ENCODE measurements at regions not wholly inside any gene's neighbourhood (a gene's known extent, or its start where the extent isn't known, plus 50 kb on each side); places are given as distances from the start of the nearest gene placed in this dataset.

DNA sequence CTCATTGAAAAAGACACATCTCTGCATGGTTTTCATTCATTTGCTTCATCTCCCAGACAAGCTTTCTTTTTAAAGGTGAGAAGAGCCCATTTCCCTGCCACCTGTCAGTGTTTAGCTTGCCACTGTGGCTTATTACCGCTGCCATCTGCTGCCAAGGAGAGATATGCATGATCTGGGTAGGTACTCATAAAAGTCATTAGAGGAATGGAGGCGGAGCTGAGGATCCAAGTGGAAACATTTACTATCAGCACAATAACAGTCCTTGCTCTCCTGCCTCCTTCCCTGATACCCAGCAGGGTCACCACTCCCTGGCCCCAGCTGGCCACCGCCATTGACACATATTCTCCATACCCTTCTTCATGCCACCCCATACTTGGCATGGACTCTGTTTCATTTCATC is 390.4 kb downstream of the TSN start:
- no peak for FAIRE-seq
- no peak for DNase-seq (ENCODE audit: insufficient read length, low spot score)

DNA sequence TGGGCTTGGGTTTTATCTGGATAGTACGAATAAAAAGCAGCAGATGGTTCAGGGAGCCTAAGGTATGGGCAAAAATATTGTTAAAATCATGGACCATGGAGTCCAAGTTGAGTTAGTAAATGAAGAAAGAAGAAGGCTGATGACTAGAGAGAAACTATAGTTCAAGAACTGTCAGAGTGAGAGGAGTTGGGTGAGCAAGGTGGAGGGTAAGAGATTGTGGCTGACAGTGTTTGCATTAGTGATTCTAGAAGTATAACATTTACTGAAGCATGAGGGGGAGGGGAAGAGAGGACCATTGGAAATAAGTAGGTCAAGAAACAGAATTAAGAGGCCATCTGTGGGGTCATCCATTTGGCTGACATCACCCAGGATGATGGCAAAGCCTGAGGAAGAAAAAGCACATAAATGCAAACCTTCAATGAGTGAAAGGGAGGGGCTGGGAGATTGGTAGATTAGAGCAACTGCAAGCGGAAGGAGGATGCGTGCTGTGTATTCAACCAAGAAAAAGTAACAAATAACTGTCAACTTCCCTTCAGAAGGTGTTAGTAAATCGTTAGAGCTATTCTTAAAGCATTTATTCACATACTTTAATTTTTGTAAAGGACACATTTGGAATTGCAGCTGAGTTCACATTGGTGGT is 392.8 kb downstream of the TSN start:
- FAIRE-seq (no peak), DNase-seq (ENCODE audit: insufficient read length, low spot score) (no peak)

DNA sequence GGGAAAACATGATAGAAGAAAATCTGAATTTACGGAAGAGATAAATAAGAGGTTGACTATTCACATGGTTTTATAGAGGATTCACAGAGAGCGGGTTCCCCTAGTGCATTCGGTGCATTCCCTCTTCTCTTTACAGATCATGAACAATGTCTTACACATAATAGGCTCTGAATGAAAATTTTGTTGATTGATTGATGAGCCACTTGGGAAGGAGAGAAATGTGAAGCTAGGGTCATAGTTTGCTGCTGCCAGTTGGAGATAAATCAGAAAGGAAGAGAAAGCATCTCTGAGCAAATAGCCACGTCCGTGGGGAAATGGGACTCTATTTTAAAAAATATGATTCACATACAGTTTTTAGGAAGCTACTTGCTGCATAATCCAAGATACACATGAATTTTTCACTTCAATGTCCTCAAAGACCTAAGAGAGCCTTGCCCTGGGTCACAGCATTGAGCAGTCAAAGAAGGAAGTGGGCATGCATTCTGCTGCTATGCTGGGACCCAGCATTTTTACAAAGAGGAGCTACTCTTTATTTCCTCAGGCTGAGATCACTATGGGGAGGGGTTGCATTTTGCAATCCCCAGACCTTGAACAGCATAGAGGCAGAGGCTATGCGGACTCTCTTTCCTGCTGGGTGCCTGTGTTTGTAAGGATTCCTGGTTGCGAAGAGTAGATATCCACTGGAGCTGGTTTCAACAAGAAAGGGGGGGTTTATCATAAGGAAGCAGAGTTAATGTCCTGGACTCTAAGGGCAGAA is 395.3 kb downstream of the TSN start:
- DNase-seq (ENCODE audit: insufficient read length, low spot score) (no peak), FAIRE-seq (no peak)

DNA sequence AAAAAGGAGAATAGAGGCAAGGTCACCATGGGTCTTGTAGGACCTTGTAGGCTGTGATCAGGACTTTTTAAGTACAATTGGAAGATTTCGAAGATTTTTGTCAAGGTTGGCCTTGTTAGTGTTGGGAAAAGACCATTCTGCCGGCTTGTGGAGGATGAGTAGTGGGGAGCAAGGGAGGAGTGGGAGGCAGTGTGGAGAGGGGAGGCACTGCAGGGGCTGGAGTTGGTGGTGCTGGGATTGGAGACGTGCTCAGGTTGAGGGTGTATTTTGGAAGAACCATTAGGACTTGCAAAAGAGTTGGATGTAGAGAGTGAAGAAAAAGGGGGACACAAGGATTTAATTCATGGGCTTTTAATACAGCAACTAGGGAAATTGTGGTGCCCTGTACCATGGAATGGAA is 397.1 kb downstream of the TSN start:
- DNase-seq (ENCODE audit: insufficient read length, low spot score) (no peak), FAIRE-seq (no peak)

DNA sequence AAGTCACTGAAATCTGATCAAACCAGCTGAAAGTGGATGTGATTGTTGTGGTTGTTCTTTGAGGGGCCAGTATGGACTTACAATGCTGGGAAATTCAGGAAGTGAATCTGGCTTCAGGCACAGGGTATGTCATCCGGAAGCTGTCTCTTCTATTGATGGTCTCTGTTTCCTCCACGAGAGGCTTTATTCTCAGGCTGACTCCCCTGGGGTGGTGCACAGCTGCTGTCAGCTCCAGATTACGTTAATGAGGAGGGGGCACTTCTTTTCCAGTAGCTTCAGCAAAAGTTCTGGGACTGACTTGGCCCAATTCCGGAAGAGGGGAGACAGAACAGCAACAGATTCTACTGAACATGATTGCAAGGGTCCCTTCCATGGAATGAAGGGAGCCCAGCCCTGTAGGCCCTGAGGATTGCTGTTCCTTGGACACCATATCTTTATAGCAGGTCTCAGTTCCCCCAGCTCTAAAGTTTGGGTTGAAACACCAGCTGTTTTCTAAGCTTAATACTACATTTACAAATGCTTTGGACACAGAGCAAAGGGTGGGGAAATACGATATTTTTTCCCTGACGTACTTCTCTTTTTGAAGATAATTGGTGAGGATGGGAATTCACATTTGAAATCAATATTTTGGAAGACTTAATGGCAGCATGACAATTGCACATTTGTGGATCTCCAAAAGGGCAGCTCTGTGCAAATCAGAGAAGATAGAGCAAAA is 400.9 kb downstream of the TSN start:
- FAIRE-seq = no peak
- DNase-seq (ENCODE audit: insufficient read length, low spot score) = no peak

DNA sequence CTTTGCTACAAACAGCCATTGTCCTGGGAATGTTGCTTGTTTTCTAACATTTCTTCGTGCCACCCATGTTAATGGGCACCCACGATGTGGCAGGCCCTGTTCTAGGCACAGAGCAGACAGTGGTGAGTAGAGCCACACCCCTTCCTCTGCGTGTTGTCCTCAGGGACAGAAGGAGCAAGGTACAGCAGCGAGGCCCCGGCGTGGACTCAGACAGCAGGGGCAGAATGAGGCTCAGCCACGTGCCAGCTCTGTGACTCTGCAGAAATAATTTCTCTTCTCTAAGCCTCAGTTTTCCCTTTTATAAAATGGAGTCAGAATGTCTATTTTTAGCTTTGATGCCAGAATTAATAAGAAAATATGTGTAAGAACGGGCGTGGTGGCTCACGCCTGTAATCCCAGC is 401.7 kb downstream of the TSN start:
- FAIRE-seq (no peak), DNase-seq (ENCODE audit: insufficient read length, low spot score) (no peak)

DNA sequence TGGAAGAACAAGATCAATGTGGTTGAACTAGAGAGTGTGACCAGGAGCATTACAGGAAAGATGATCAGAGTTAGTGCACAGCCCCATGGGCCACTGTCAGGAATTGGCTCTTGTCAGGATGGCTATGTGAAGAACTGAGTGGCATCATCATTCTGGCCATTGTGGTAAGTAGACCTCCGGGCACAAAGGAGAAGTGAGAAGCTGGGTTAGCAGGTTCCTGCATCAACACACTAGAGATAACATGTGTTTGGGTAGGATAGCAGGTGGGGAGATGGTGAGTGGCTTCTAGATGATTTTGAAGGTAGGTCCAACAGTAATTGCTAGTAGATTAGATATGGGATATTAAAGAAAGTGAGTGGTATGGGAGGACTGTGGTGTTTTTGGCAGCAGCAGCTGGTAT is 408.2 kb downstream of the TSN start:
- no peak for FAIRE-seq
- no peak for DNase-seq (ENCODE audit: insufficient read length, low spot score)

DNA sequence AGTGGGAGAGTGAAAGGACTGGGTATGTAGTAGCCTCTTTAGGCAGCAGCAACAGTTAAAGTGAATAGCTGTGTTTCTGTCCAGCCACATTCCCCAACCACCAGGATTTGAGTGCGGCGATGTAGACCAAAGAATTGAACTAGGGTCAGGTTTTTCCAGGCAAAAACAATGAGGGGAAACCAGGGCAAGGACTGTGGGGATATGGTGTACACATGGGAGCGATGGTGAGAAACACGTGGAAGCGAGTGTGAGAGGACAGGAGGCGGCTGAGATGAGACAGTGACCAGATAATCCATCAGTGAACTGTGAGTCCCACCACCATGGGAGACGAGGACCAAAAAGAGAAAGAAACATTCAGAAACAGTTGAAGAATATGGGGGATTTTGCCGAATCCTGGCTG is 409.5 kb downstream of the TSN start:
- FAIRE-seq = no peak
- no peak for DNase-seq (ENCODE audit: insufficient read length, low spot score)

DNA sequence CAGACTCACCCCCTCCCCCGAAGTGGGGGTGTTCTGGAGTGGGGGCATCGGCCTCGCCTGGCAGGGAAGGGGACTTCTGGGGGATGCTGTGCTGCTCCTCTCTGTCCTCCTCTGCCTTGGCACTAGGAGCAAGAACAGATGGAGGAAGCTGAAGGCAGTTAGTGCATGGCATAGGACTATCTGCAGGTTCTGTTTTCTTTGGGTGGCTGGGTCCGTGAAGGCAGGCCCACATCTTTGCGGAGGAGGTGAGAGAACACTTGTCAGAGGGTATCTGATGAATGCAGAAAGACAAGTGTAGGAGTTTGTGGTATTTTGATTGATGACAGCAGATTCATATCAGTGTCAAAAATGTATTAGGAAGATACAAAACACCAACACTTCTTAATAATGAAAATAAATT is 411.4 kb downstream of the TSN start:
- FAIRE-seq = no peak
- DNase-seq (ENCODE audit: insufficient read length, low spot score) = no peak

DNA sequence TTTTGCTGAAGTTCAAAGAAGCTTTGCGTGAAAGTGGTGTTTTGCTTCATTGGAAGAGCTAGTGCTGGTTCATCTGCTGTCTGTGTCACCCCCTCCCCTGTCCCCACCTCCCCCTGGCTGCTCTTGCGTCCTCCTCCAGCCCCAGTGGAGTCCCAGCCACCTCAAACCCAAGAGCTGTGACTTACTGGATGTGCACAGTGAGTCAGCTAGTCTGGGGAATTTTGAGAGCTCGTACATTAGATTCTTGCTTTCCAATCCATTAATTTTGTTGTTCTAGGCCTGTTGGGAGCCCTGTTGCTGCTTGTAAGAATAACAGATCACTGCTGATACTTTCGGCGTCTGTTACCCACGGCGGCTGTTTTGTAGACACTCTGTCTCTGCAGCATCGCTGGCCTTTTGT is 412.1 kb downstream of the TSN start:
- no peak for FAIRE-seq
- DNase-seq (ENCODE audit: insufficient read length, low spot score) = no peak

DNA sequence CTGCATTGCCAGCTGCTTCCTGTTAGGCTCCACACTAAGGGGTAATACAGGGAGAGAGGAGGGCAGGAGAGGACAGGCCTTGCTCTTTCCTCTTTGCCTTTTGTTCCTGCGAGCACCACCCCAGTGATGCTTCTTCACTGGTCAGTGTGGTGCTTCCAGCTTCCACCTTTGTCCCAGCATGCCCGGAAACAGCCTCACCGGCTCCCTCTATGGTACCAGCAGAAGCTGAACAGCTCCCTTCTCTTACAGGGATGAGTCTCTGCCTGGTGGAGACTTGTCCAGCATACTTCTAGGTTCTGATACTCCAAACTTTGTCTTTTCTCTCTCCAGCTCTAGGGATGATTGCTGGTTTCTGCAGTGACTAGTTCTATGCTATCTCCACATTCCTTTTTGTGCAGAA is 413.3 kb downstream of the TSN start:
- FAIRE-seq (no peak), DNase-seq (ENCODE audit: insufficient read length, low spot score) (no peak)

DNA sequence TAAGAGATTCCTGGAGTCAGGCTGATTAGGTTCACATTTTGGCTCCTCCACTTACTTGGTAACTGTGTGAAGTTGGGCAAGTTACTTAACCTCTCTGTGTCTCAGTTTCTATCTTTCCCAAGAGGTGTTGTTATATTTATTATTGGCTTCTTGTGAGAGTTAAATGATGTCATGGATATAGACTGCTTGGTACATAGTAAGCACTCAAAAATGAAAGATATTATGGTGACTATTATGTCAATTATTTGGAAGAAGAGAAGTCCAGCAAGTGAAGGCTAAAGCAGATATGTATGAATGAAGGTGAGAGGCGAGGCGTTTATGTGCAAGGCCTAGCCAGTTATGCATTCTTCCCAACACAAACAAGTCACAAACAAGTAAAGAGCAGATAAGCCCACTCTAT is 417.4 kb downstream of the TSN start:
- FAIRE-seq (no peak), DNase-seq (ENCODE audit: insufficient read length, low spot score) (no peak)

DNA sequence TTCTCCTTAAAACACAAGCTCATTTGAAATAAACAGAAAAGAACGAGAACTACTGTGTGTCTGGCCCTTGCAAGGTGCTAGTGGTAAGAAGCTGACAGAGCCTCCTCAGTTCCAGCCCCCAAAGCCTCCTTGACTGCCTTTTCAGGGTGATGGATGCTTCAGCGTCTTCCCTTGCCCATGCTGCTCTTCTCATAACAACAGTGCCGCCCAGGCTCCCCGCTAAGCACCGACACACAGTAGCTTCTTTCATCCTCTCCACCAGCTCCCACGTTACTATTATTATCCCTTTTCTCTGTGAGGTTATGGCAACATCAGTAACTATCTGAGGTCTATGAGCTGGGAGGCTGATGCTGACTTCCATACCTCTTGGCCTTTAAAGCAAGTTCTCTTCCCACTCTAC is 418.6 kb downstream of the TSN start:
- DNase-seq (ENCODE audit: insufficient read length, low spot score) (no peak), FAIRE-seq (no peak)

DNA sequence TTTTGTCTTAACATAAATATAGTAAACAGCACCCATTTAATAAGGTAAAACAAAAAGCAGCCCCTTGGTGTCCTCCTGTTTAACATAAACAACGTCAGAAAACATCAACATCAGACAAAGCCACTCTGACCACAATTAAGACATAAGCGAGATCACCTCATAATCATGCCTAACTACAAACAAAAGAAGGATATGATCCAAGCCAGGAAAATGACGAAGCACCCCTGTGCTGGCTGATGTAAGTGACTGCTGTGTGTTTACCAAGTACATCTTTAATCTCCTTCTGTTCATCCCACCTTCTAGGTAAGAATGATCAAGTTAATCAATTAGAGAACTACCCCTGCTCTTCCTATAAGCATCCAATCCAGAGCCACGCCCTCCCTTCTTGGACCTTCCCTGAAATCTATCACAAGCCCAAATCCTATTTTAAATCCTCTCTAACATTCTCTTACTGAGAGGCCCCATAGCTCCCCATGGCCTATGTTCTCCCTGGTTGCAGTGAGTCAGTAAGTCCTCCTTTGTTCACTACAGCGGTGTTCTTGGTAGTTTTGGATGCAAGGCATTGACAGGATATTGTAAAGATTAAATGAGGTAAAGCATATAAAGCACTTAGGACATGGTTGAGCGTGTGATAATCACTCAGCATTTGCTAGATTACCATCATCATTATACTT is 424.2 kb downstream of the TSN start:
- no peak for FAIRE-seq
- DNase-seq (ENCODE audit: insufficient read length, low spot score) = no peak

DNA sequence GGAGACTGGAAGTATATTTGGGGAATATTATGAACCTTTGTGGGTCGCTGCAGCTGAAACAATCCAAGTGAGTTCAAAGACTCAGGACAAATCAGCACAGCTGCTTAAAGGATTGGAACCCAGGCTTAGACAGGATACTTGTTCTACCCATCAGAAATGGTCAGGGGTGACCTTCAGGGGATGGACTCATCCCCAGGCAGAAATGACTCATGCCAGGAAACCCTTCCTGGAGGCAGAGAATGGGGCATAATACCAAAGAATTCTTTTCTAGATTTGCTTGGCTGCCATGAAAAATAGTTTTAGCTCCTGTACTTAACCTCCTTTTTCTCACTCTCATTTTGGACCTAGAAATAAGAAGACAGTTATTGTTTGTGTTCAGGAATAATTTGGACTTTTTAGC is 425.5 kb downstream of the TSN start:
- no peak for DNase-seq (ENCODE audit: insufficient read length, low spot score)
- no peak for FAIRE-seq

DNA sequence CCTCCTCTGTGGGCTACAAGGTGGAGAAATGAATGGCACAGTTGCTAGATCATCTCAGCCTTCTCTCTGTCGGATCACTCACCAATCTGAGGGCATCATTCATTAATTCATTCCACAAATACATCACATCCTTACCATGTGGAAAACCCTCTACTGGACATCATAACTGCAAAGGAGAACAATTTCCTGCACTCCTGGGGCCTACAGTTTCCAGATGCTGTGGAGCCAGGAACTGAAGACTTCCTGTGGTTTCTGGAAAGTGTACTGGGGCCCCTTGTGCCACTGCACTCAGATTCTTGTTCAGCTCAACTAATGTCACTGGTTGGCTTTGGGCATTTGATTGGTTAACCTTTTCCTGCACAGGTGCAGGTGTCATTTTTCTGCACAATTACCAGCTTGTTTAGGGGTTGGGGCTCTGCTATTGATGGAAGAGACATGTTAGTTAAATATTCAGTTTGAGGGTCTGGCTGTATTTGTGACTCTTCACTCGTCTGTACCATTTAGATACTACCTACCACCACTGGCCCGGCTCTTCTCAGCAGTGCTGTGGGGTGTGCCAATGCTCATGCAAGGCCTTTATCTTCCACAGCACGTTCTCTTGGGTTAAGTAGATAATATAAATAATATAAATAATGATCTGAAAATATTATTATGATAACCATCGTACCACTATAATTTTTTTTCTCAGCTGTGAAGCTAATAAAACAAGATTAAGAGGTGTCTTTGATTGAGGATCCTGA is 427.3 kb downstream of the TSN start:
- FAIRE-seq (no peak), DNase-seq (ENCODE audit: insufficient read length, low spot score) (no peak)

DNA sequence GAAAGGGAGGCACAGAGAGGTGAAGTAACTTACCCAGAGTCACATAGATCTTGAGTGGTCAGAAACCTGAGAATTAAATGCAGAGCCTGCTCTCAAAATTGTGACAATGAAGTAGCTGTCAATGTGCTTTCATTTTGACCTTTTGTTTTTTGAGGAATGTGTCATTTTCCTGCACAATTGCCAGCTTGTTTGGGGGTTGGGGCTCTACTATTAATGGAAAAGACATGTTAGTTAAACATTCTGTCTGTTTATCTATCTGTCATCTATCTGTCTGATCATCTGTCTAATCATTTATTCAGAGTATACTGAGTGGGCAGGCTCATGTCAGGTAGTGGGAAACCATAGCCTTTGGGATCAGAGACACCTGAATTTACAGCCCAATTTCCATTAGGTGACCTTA is 428.4 kb downstream of the TSN start:
- FAIRE-seq = no peak

DNA sequence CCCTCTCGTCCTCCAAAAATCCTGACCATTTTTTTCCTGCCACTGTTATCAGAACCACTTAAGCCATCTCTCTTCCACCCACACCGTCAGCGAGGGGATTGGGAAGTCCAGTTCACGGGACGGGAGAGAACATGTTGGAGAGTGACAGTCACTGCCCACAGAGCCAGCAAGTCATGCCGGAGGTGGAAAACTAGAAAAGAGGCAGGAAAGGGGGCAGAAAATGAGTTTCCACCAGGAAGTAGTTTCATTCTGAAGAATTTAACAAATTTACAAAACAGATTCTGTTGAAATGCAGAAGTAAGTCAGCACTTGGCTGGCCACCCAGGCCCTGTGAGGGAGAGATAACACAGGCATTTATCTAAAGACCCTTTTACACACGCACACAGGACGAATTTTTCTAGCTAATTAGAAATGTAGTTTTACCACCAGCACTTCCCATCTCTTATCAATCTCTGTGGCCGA is 431.3 kb downstream of the TSN start:
- FAIRE-seq (no peak), DNase-seq (ENCODE audit: insufficient read length, low spot score) (no peak)

More for the DNA sequence above, 428.4 kb downstream of the TSN start:
- no peak for DNase-seq (ENCODE audit: insufficient read length, low spot score)

DNA sequence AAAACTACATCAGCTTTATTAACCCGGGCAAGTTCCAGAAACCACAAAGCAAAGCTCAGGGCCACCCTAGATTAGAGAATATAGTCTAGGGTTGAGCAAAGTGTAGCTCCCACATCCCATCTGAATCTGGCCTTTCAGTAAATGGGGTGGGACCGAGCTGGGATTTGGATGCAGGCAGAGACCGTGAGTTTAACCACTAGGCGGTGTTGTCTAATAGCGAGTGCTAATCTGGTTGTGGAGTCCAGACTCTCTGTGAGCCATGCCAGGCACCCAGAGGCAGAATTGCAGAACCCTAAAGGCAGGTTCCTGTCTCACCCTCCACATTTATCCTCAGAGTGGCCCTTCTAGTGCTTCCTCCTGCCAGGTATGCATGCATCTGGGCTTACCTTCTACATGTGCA is 435.9 kb downstream of the TSN start:
- no peak for FAIRE-seq

DNA sequence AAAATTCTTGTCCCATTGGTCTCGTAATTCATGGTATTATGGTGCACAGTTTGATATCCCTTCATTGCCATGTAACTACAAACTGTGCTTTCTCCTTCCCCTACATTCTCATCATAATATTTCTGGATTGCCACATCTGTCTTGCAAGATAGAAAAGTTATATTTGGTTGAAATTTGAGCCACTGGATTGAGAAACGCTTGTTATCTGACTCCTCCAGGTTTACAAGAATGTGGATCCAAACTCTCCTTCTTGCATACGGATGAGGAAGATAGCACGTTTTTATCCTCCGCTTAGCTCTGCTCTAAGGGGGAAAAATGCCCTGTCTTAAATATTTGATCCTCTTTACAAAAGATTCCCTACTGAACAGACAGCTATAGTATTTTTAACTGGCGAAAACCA is 438.2 kb downstream of the TSN start:
- no peak for FAIRE-seq
- DNase-seq (ENCODE audit: insufficient read length, low spot score) = no peak

More for the DNA sequence above, 435.9 kb downstream of the TSN start:
- DNase-seq (ENCODE audit: insufficient read length, low spot score) = peak; percentile 5

DNA sequence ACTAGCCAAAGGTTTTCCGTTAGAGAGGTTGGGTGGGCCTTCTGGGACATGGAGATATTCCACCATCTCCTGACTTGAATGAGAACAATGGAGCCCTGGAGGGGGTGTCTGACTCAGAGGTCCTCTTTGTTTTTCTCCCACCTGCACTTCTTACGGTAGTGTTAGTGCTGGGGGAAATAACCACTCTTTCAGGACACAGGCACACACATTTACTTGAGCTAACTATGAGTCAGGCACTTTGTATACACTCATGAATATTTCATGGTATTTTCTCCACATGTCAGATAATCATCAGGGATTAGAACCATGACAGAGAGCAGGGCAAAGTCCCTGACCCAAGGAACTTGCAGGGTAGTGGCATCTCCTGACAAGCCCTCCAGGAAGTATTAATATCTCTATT is 439.1 kb downstream of the TSN start:
- no peak for FAIRE-seq
- no peak for DNase-seq (ENCODE audit: insufficient read length, low spot score)
